Neural crest cell (in vitro differentiated cells): ENCODE measurements at regions not wholly inside any gene's neighbourhood (a gene's known extent, or its start where the extent isn't known, plus 50 kb on each side); places are given as distances from the start of the nearest gene placed in this dataset.

ENCODE experiments used
- DNase-seq: peaks from one replicate; pipeline ENCODE4 v3.0.0; 2021; ENCODE audit warnings: low read depth, mixed read lengths, low spot score
- H3K27ac Mint-ChIP-seq: one replicate; pipeline ENCODE4 v1.8.0; 2021; ENCODE audit warnings: mild to moderate bottlenecking, mixed read lengths; ENCODE audit not compliant: unreplicated experiment
- H3K27me3 Mint-ChIP-seq: 2 replicates; pipeline ENCODE4 v1.8.0; 2021; ENCODE audit warnings: low read depth, mild to moderate bottlenecking, mixed read lengths
- H3K36me3 Mint-ChIP-seq: 2 replicates; pipeline ENCODE4 v1.8.0; 2021; ENCODE audit warnings: low read depth, mild to moderate bottlenecking, mixed read lengths
- H3K4me1 Mint-ChIP-seq: 2 replicates; pipeline ENCODE4 v1.8.0; 2021; ENCODE audit warnings: mixed read lengths
- H3K4me3 Mint-ChIP-seq: one replicate; pipeline ENCODE4 v1.8.0; 2021; ENCODE audit warnings: mild to moderate bottlenecking, mixed read lengths
- H3K9me3 Mint-ChIP-seq: 2 replicates; pipeline ENCODE4 v1.8.0; 2021; ENCODE audit warnings: mixed read lengths
- CTCF ChIP-seq: fragments of 200-600 bp; sonication (generic); conservative IDR thresholded peaks from 2 replicates; pipeline ENCODE4 v1.5.0; 2021; ENCODE audit warnings: antibody characterized with exemption, mild to moderate bottlenecking

GRCh38 chr3:82796765-82797164, 1035.3 kb upstream of the GBE1 start:
- Mint-ChIP-seq H3K36me3 (no peaks in the 10 kb centered on the region), H3K27me3 (no peaks in the 10 kb centered on the region), H3K9me3 (no peaks in the 10 kb centered on the region), H3K4me3 (no peak overlapping the region), H3K4me1 (no peaks in the 10 kb centered on the region), H3K27ac (peak overlapping the region; percentile 59)
- no peak for TF ChIP-seq CTCF
- no peak for DNase-seq

- Mint-ChIP-seq H3K27me3 (no peaks in the 10 kb centered on the region), H3K27ac (no peak overlapping the region), H3K4me1 (no peaks in the 10 kb centered on the region), H3K4me3 (no peak overlapping the region), H3K9me3 (no peaks in the 10 kb centered on the region), H3K36me3 (no peaks in the 10 kb centered on the region)
- DNase-seq, result no peak
- TF ChIP-seq CTCF, result no peak
These were observed 1029.8 kb upstream of the GBE1 start for GRCh38 chr3:82791241-82791640.

GRCh38 chr3:82790307-82791097, 1029.1 kb upstream of the GBE1 start:
- no peak overlapping the region for H3K27ac Mint-ChIP-seq
- H3K4me1 Mint-ChIP-seq, result no peaks in the 10 kb centered on the region
- H3K9me3 Mint-ChIP-seq, result no peaks in the 10 kb centered on the region
- no peak overlapping the region for H3K4me3 Mint-ChIP-seq
- no peaks in the 10 kb centered on the region for H3K27me3 Mint-ChIP-seq
- TF ChIP-seq CTCF, result no peak
- DNase-seq, result no peak
- no peaks in the 10 kb centered on the region for H3K36me3 Mint-ChIP-seq

GRCh38 chr3:82783194-82783593, 1021.7 kb upstream of the GBE1 start:
- H3K9me3 Mint-ChIP-seq, result peaks cover 2% of the 10 kb centered on the region
- H3K4me1 Mint-ChIP-seq, result no peaks in the 10 kb centered on the region

GRCh38 chr3:82773207-82773606, 1011.8 kb upstream of the GBE1 start:
- no peak for TF ChIP-seq CTCF
- H3K4me3 Mint-ChIP-seq, result no peak overlapping the region
- H3K4me1 Mint-ChIP-seq, result no peaks in the 10 kb centered on the region
- H3K27ac Mint-ChIP-seq, result no peak overlapping the region
- H3K9me3 Mint-ChIP-seq, result peaks cover 6% of the 10 kb centered on the region
- DNase-seq, result no peak
- H3K36me3 Mint-ChIP-seq, result no peaks in the 10 kb centered on the region
- H3K27me3 Mint-ChIP-seq, result no peaks in the 10 kb centered on the region

More at GRCh38 chr3:82783194-82783593, 1021.7 kb upstream of the GBE1 start:
- TF ChIP-seq CTCF, result no peak
- no peak overlapping the region for H3K4me3 Mint-ChIP-seq
- no peaks in the 10 kb centered on the region for H3K27me3 Mint-ChIP-seq
- DNase-seq, result no peak
- no peak overlapping the region for H3K27ac Mint-ChIP-seq
- no peaks in the 10 kb centered on the region for H3K36me3 Mint-ChIP-seq
